GM21515 (cell line): ENCODE measurements at regions not wholly inside any gene's neighbourhood (a gene's known extent, or its start where the extent isn't known, plus 50 kb on each side); places are given as distances from the start of the nearest gene placed in this dataset.
"Not testable (repeated sequence)": the region's sequence is repeated elsewhere in the genome, so short reads cannot be mapped to it uniquely, and the experiment has no call there.

Experiments
- ATAC-seq: cut with Tn5 transposase; IDR thresholded peaks from one replicate; pipeline ENCODE4 v1.9.1; 2021; ENCODE audit not compliant: unreplicated experiment

GRCh38 chr7:112938863-112939573 lies 147.6 kb downstream of the GPR85 start:
- no peak for ATAC-seq

DNA sequence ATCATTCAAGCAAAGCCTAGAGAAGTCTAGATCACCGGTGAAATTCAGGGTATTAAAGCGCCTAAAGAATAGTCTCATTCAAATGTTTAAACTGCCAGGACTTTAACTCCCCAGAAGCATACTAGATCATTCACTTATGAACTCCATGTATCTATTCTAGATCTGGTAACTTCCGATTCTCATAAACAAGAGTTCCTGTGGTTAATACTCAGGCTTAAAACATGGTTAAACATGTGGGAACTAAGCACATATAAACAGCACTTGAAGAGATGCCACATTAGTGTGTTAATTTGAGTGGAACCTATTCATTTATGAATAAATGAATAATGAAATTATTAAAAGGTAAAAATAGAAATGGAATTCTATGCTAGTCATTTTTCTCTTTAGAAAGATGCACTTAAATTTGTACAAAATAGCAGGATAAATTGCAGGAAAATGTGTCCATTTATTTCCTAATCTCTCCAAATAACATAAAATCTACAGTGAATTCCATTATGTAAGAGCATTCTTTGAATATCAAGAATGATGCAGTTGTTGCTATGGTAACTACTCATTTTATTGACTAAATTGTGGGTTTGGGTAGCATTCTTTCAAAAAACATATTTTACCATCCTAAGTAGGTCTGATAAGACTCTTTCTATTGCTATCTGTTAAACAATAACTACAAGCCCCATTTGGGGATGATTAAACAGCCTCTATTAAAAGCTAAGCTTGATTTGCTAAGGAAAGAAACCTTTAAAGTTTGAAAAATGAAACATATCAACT lies 147.6 kb upstream of the TMEM168 start:
- ATAC-seq = no peak

- no peak for ATAC-seq
Measured at GRCh38 chr7:112933598-112933997, 143.4 kb upstream of the TMEM168 start.

DNA sequence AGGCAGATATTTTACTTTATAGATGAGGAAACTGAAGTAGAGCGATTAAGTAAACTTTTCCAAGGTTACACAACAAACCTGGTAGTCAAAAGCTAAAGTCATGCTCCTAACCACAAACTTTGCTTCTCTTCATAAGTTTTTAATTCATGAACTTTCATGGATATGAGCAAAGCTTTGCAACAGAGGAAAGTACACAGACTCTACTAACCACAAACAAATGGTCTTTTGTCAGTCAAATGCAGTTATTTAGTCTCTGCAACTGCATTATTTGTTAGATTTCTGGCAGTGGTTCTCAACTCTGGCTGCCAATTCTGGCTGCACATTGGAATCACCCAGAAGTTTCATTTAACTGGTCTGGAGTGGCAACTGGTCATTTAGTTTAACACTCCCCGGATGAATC lies 140.6 kb upstream of the TMEM168 start:
- ATAC-seq = no peak

GRCh38 chr7:112929421-112929820 lies 139.2 kb upstream of the TMEM168 start:
- ATAC-seq = no peak

DNA sequence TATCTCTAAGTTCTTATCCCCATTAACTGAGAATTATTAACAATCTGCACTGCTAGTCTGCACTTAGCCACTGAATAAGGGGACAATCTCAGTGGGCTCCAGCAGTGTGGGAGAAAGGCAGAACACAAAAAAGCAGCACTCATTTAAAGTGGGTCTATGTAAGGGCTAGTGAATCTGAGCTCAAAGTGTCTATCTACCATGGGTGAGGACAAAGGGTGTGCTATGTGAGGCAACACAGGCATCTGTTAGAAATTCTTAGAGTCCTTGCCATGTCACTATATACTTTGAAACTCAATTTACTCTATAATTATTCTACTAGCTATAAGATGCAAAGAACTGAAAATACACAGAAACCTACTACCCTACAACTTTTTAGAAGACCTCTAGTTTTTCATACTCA lies 135.8 kb upstream of the TMEM168 start:
- ATAC-seq = no peak

DNA sequence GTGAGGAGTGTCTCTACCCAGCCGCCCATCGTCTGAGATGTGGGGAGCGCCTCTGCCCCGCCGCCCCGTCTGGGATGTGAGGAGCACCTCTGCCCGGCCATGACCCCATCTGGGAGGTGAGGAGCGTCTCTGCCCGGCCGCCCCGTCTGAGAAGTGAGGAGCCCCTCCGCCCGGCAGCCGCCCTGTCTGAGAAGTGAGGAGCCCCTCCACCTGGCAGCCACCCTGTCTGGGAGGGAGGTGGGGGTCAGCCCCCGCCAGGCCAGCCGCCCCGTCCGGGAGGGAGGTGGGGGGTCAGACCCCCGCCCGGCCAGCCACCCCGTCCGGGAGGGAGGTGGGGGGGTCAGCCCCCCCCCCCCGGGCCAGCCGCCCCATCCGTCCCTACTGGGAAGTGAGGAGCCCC lies 132.4 kb upstream of the TMEM168 start:
- ATAC-seq = not testable (repeated sequence)

DNA sequence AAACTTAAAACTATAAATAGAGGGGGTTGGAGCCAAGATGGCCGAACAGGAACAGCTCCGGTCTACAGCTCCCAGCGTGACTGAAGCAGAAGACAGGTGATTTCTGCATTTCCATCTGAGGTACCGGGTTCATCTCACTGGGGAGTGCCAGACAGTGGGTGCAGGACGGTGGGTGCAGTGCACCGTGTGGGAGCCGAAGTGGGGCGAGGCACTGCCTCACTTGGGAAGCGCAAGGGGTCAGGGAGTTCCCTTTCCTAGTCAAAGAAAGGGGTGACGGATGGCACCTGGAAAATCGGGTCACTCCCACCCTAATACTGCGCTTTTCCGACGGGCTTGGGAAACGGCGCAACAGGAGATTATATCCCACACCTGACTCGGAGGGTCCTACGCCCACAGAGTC lies 126.2 kb upstream of the TMEM168 start:
- ATAC-seq = not testable (repeated sequence)

GRCh38 chr7:112908086-112908485 lies 117.9 kb upstream of the TMEM168 start:
- no peak for ATAC-seq

DNA sequence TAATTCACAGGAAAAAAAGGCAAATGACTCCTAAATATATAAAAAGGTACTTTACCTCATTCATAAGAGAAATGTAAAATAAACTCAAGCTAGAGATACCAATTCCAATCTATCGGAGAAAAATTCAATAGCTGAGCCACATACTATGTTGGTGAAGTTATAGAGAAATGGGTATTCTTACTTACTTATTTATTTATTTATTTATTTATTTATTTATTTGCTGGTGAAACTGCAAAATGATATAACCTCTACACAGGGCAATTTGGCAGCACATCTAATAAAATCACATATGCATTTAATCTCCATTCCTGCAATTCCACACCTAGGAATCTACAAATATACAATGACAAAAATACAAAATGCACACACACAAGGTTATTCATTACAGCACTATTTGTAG lies 117.5 kb upstream of the TMEM168 start:
- ATAC-seq = no peak

- no peak for ATAC-seq
Measured at GRCh38 chr7:112905950-112906349, 115.8 kb upstream of the TMEM168 start.

DNA sequence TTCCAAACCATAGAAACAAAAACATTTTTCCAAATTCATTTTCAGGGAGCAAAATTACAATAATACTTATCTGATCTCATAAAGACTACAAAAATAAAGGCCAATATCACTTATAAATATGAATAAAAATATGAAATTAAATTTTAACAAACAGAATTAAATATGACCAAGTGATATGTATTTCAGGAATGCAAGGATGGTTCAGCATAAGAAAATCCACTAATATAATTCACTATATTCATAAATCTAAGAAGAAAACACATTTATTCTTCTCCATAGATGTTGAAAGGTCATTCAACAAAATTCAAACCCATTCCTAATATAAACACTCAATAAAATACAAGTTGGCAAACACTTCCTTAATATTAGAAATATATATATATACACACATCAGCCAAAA lies 115.2 kb upstream of the TMEM168 start:
- ATAC-seq = no peak

- peak; percentile 95 for ATAC-seq
Measured at GRCh38 chr7:112898432-112899290, 108.5 kb upstream of the TMEM168 start.

DNA sequence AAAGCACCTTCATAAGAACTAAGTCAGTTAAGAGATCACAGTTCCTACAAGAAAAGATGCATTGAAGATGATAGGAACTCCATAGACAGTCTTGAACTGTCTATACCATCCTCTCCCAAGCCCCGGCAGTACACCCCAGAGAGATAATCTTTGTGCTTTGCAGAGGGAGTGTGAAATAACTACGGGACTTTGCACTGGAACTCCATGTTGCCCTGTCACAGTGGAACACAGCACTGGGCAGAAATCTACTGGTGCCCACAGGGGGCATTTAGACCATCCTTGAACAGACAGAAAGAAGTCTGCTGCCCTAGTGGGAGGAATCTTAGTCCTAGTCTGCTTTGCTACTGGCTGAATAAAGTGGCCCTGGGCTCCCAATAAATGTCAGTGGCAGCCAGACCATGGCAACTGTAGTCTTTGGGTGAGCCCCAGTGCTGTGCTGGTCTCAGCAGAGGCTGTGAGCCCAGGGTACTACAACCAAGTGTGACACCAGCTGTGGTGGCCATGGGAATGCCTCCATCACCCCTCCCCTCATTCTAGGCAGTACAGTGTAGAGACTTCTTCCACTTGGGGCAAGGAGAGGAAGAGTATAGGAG lies 107.7 kb upstream of the TMEM168 start:
- peak; percentile 13 for ATAC-seq

DNA sequence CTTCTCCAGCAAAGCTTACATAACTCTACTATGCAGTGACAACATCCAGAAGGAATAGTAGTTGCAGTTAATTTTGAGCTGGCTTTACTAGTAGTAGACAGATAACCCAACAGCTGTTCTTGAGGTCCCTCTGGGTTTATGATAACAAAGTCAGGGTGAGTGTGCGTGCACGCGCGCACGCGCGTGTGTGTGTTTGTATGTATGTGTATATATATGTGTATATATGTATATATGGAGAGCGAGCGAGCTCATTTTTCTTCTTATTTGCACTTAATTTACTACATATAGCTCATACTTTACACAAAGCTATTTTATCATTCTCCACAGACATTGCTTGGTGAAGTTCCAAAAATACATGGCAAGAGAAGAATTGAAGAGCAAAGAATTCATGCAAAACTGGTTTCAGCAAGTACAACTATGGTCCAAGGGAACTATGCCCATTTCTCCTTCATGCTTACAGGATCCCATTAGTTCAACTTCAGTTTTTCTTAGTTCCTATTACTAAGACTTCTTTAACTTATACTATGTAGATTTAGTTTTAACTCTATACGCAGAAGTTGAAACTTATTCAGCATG lies 105.9 kb upstream of the TMEM168 start:
- no peak for ATAC-seq

DNA sequence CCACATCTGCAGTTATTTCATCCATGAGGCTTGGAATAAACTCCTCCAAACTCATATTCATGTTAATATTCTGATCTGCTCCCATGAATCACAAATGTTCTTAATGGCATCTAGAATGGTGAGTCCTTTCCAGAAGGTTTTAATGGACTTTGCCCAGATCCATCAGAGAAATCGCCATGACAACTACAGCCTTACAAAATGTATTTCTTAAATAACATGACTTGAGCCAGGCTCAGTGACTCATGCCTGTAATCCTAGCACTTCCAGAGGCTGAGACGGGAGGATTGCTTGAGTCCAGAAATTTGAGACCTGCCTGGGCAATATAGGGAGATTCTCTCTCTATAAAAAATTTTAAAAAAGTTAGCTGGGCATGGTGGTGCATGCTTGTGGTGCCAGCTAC lies 102.1 kb upstream of the TMEM168 start:
- ATAC-seq = no peak

GRCh38 chr7:112891698-112892097 lies 101.5 kb upstream of the TMEM168 start:
- ATAC-seq = no peak

GRCh38 chr7:112889834-112890438 lies 99.7 kb upstream of the TMEM168 start:
- no peak for ATAC-seq

- ATAC-seq = no peak
Measured at GRCh38 chr7:112889268-112889667, 99.1 kb upstream of the TMEM168 start.

GRCh38 chr7:112888781-112889180 lies 98.6 kb upstream of the TMEM168 start:
- no peak for ATAC-seq
